Cardiac fibroblast (primary cell): ENCODE measurements at regions not wholly inside any gene's neighbourhood (a gene's known extent, or its start where the extent isn't known, plus 50 kb on each side); places are given as distances from the start of the nearest gene placed in this dataset.
"Not testable (repeated sequence)": the region's sequence is repeated elsewhere in the genome, so short reads cannot be mapped to it uniquely, and the experiment has no call there.

Experiments
- DNase-seq, 2 donors: peaks; one replicate each; pipeline versions ENCODE4 v3.0.0 to v3.0.0-alpha.2; 2010; ENCODE audit warnings: low read depth in 2 of 2
- H3K4me3 ChIP-seq, 2 donors: replicated peaks in 1 of 2; 1 replicate in 1 of 2; 2 replicates in 1 of 2; pipeline ENCODE4 v1.5.1; 2011; ENCODE audit warnings: low read depth in 2 of 2, low read length in 2 of 2, mild to moderate bottlenecking in 2 of 2, moderate library complexity in 1 of 2
- TF ChIP-seq, protein P1 (sequence below): IDR thresholded peaks from one replicate; pipeline ENCODE4 v1.5.1; 2011; ENCODE audit warnings: low read depth, mild to moderate bottlenecking, low read length, inconsistent platforms

DNA sequence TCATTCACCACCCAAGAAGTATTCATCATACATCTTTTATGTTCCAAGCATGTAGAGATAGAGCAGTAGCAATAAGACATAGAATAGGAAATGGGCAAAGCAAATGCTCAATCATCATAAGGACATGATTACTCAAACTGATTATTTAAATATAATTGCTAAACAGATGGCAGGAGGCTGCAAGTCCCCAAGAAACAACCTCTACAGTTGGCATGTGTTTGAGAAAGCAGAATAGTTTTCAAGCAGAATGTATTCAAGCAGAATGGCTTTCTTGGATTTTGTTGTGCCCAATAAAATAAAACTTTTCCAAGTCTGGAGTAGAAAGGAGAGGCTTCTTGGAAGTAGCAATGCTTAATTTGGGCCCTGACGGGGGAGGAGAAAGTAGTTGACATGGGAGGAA lies 86.5 kb upstream of the SYN3 start:
- DNase-seq: no peak
- TF ChIP-seq, protein P1, sequence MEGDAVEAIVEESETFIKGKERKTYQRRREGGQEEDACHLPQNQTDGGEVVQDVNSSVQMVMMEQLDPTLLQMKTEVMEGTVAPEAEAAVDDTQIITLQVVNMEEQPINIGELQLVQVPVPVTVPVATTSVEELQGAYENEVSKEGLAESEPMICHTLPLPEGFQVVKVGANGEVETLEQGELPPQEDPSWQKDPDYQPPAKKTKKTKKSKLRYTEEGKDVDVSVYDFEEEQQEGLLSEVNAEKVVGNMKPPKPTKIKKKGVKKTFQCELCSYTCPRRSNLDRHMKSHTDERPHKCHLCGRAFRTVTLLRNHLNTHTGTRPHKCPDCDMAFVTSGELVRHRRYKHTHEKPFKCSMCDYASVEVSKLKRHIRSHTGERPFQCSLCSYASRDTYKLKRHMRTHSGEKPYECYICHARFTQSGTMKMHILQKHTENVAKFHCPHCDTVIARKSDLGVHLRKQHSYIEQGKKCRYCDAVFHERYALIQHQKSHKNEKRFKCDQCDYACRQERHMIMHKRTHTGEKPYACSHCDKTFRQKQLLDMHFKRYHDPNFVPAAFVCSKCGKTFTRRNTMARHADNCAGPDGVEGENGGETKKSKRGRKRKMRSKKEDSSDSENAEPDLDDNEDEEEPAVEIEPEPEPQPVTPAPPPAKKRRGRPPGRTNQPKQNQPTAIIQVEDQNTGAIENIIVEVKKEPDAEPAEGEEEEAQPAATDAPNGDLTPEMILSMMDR: no peak
- no peak overlapping the region for H3K4me3 ChIP-seq

DNA sequence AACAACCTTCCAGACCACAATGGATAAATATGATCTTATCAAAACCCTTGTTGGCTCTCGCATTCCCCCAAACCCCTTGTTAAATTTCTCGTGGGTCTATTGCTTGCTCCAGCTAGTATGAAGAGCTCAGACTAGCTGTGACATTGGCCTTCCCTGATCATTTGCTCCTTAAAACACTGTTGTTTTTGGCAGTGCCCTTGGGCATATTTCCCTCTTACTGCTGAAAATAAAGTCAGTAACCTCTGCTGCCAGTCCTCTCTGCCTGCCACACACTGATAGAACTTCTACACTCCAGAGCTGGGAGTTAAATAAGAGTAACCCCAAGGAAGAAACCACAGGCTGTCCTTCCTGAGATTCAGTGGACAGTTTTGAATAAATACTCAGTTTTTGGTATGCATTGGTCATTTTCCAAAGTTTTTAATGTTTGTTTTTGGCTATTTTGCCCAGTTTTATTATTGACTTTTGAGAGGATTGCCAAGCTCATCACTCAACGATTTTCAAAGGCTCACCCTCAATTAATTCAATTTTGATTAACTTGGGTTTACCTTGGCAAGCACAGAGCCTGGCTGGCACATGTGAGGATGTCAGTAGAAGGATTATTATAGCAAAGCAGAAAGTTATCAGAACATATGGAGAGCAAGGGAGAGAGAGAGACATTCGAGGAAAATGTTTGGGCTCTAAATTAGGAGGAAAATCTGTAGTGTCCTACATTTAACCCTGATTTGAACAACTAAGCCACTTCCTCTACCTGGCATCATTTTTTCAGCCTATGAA lies 84.3 kb upstream of the SYN3 start:
- TF ChIP-seq, protein P1: no peak
- no peak overlapping the region for H3K4me3 ChIP-seq
- no peak for DNase-seq

DNA sequence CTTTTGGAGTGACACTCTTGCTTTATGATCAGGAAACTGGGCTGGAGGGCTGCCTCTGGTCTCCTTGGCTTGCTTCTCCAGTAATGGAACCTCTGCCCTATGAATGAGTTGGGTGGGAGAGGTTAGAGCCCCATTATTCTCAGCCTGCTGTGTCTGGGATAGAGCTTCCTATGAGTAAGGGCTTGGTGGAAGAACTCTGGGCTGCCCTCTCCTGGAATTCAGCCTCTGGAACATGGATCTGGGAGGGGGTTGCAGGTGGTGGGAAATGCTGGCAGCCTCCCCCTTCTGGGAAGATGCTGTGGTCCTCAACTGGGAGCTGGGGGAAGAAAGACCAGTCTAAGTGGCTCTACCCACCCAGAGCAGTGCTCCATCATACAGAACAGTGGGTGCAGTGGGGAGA lies 81.8 kb upstream of the SYN3 start:
- no peak overlapping the region for H3K4me3 ChIP-seq
- no peak for DNase-seq
- TF ChIP-seq, protein P1: no peak

DNA sequence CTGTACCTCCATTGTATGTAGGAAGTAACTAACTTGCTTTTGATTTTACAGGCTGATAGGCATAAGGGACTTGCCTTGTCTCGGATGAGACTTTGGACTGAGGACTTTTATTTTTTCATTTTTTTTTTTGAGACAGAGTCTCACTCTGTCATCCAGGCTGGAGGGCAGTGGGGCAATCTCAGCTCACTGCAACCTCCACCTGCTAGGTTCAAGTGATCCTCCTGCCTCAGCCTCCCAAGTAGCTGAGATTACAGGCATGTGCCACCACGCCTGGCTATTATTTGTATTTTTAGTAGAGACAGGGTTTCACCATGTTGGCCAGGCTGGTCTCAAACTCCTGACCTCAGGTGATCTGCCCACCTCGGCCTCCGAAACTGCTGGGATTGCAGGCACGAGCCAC lies 80.2 kb upstream of the SYN3 start:
- DNase-seq, H3K4me3 ChIP-seq: not testable (repeated sequence)

DNA sequence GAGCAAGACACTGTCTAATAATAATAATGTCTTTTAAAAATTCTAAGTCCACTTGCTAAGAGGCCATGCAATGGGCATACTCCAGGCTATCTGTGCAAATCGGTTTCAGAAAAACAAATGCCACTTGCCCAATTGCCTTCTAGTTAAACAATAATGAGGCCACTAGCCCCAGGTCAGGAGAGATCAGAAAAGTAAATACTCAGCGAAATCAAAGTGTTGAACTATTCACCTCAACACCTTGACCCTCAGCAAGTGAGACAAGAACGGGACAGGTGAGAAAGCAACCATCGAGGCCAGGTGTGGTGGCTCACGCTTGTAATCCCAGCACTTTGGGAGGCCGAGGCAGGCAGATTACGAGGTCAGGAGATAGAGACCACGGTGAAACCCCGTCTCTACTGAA lies 72.3 kb upstream of the SYN3 start:
- H3K4me3 ChIP-seq: no peak overlapping the region
- TF ChIP-seq, protein P1: no peak

DNA sequence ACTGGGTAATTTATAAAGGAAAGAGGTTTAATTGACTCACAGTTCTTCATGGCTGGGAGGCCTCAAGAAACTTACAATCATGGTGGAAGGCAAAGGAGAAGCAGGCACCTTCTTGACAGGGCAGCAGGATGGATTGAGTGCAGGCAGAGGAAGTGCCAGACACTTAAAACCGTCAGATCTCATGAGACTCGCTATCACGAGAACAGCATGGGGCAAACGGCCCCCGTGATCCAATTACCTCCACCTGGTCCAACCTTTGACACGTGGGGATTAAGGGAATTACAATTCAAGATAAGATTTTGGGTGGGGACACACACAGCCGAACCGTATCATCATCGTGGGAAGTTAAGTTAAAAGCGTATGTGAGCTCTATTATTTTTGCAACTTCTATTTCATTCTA lies 71.4 kb upstream of the SYN3 start:
- TF ChIP-seq, protein P1: no peak
- no peak overlapping the region for H3K4me3 ChIP-seq
- DNase-seq: no peak

More for the DNA sequence above, 72.3 kb upstream of the SYN3 start:
- no peak for DNase-seq

DNA sequence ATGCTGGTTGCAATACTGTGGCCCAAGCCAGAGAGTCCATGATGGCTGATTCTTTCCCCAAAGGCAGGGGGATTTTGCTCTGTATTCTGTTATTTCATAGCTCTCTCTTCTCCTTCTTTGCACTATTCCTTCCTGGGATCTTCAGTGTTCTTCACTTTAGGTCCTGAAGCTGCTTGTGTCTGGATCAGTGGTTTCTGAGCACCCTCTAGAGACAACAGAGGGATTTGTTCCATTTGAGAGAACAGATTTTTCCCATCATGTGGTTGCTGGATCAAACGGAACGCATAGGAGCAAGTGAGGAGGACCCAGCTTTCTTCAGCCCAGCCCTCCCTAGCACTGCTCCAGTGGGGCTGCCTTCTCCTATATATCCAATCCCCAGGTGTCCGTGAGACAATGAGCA lies 68.7 kb upstream of the SYN3 start:
- no peak for DNase-seq
- H3K4me3 ChIP-seq: no peak overlapping the region
- TF ChIP-seq, protein P1: no peak
